ENCODE measurements at regions not wholly inside any gene's neighbourhood (a gene's known extent, or its start where the extent isn't known, plus 50 kb on each side); places are given as distances from the start of the nearest gene placed in this dataset.

DNA sequence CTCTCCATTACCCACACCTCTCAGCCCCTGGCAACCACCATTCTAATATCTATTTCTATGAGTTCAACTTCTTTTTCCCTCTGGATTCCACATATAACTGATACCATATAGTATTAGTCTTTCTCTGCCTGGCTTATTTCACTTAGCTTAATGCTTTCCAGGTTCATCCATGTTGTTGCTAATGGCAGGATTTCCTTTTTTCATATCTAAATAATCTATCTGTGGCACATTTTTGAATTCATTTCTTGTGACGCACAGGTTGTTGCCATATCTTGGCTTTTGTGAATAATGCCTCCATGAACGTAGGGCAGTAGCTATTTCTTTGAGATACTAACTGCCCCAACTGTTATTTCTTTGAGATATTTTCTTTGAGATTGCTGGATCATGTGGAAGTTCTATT, 235.6 kb downstream of the SPRY2 start:
- Histone ChIP-seq H3K27me3 (no peaks in the 10 kb centered on the region), H3K9me3 (no peaks in the 10 kb centered on the region), H3K36me3 (no peaks in the 10 kb centered on the region), H3K27ac (no peak overlapping the region), H3K4me3 (no peak overlapping the region), H3K4me1 (ENCODE audit: insufficient read depth) (no peaks in the 10 kb centered on the region)
- 87 to 91% (median 88%) methylated on average over 2 of the region's 2 CpGs for WGBS, 3 donors
- DNase-seq: no peak
- TF ChIP-seq POLR2A (IDR thresholded peaks at IDR 0.05) (no peak), EP300 (IDR thresholded peaks at IDR 0.05) (no peak)
- TF ChIP-seq, protein P1, sequence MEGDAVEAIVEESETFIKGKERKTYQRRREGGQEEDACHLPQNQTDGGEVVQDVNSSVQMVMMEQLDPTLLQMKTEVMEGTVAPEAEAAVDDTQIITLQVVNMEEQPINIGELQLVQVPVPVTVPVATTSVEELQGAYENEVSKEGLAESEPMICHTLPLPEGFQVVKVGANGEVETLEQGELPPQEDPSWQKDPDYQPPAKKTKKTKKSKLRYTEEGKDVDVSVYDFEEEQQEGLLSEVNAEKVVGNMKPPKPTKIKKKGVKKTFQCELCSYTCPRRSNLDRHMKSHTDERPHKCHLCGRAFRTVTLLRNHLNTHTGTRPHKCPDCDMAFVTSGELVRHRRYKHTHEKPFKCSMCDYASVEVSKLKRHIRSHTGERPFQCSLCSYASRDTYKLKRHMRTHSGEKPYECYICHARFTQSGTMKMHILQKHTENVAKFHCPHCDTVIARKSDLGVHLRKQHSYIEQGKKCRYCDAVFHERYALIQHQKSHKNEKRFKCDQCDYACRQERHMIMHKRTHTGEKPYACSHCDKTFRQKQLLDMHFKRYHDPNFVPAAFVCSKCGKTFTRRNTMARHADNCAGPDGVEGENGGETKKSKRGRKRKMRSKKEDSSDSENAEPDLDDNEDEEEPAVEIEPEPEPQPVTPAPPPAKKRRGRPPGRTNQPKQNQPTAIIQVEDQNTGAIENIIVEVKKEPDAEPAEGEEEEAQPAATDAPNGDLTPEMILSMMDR (IDR thresholded peaks at IDR 0.05): no peak
- intact Hi-C loops (cut with DNase I): no loop called here

DNA sequence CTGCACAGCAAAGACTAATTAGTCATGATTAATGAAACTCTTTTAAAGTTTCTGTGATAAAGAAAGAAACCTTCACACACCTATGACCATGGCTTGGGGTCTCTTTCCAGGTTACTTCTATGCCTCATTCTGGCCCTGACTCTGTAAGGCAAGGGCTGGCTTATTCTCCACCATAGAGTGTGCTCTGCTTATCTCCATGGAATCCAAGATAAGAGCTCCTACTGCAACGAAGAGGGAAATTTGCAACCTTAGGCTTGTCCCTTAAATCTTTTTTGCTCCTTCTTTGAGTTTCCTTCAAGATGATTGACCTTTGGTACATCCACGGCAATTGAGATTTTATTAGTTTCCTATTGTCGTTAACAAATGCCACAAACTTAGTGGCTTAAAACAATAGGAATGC, 239.9 kb downstream of the SPRY2 start:
- no peaks in the 10 kb centered on the region for H3K36me3 ChIP-seq
- no peaks in the 10 kb centered on the region for H3K27me3 ChIP-seq
- H3K9me3 ChIP-seq: no peaks in the 10 kb centered on the region
- no peak overlapping the region for H3K27ac ChIP-seq
- 60 to 71% (median 67%) methylated on average over 3 of the region's 3 CpGs for WGBS, 3 donors
- no peak for DNase-seq
- no peak overlapping the region for H3K4me3 ChIP-seq
- intact Hi-C loops (cut with DNase I): no loop called here
- no peak for TF ChIP-seq EP300 (IDR thresholded peaks at IDR 0.05)
- TF ChIP-seq POLR2A (IDR thresholded peaks at IDR 0.05): no peak
- TF ChIP-seq, protein P1 (IDR thresholded peaks at IDR 0.05): no peak
- no peaks in the 10 kb centered on the region for H3K4me1 ChIP-seq (ENCODE audit: insufficient read depth)

DNA sequence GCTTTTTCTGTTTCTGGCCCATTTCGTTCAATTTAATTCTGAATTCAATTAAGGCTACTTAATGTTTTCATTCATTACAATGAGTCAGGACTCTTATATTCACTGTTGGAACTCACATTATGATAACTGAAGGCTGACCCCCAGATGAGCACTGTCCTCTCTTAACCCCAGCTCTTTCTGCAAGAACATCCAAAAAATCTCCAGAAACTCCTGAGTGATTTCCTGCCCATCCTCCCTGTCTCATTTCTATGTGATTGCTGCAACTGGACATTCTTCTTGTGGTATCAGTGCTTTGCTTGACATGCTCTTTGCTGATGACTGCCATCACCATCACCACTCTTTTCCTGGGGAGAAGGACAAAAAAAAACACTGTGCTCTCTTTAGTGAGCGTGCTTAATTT, 240.3 kb downstream of the SPRY2 start:
- TF ChIP-seq EP300 (IDR thresholded peaks at IDR 0.05): no peak
- no peak for TF ChIP-seq POLR2A (IDR thresholded peaks at IDR 0.05)
- TF ChIP-seq, protein P1 (IDR thresholded peaks at IDR 0.05): no peak
- no peaks in the 10 kb centered on the region for H3K4me1 ChIP-seq (ENCODE audit: insufficient read depth)

DNA sequence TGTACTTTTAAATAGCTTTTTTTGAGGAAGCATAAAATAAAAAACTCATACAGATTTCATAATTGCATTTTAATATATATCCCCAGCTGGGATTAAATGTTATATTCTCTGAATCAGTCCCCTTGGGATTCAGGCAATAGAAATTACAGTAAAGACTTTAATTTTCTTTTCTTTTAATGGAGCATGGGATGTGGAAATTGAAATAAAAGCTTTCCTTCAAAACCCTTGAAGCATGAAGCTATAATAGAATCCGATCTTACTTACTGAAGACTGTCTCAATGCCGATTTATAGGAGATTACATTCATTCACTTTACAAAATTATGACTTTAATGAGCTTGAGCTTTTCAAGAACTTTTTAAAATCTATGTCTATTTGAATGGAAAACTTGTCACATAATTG, 243.4 kb downstream of the SPRY2 start:
- Histone ChIP-seq H3K4me1 (ENCODE audit: insufficient read depth) (no peaks in the 10 kb centered on the region), H3K36me3 (no peaks in the 10 kb centered on the region), H3K27me3 (no peaks in the 10 kb centered on the region), H3K4me3 (no peak overlapping the region), H3K9me3 (no peaks in the 10 kb centered on the region), H3K27ac (no peak overlapping the region)
- TF ChIP-seq EP300 (IDR thresholded peaks at IDR 0.05) (no peak), POLR2A (IDR thresholded peaks at IDR 0.05) (no peak)
- TF ChIP-seq, protein P1 (IDR thresholded peaks at IDR 0.05): no peak
- intact Hi-C loops (cut with DNase I): no loop called here
- DNase-seq: no peak
- WGBS, 3 donors: 94 to 99% (median 96%) methylated on average over 2 of the region's 2 CpGs

More for the DNA sequence above, 240.3 kb downstream of the SPRY2 start:
- Histone ChIP-seq H3K36me3 (no peaks in the 10 kb centered on the region), H3K27me3 (no peaks in the 10 kb centered on the region), H3K27ac (no peak overlapping the region), H3K4me3 (no peak overlapping the region), H3K9me3 (no peaks in the 10 kb centered on the region)
- no peak for DNase-seq
- WGBS, 3 donors: 79 to 81% (median 80%) methylated on average over 2 of the region's 2 CpGs
- intact Hi-C loops (cut with DNase I): no loop called here

DNA sequence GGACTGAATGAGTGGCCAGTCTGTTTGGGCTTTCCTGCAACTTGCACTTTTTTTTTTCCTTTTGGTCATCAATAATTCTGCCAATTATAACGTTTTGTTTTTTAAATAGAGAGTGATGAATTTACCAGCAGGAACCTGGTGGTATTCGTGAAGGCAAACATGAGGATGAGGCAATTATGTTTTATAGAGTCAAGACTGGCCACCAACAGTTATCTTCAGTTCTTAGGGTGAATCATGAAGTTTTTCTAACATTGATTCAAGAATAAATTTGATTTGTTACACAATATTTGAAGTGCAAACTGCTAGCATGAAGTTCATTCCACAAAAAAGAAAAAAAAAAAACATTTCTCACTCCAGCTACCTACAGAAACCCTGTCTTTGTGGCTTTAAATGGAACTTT, 244.5 kb downstream of the SPRY2 start:
- TF ChIP-seq POLR2A (IDR thresholded peaks at IDR 0.05): no peak
- TF ChIP-seq, protein P1 (IDR thresholded peaks at IDR 0.05): no peak
- no peak for TF ChIP-seq EP300 (IDR thresholded peaks at IDR 0.05)
- no peak overlapping the region for H3K4me3 ChIP-seq
- intact Hi-C loops (cut with DNase I): no loop called here
- no peaks in the 10 kb centered on the region for H3K36me3 ChIP-seq
- DNase-seq: no peak
- H3K9me3 ChIP-seq: no peaks in the 10 kb centered on the region
- 60 to 62% (median 62%) methylated on average over 2 of the region's 2 CpGs for WGBS, 3 donors
- no peaks in the 10 kb centered on the region for H3K4me1 ChIP-seq (ENCODE audit: insufficient read depth)
- H3K27ac ChIP-seq: no peak overlapping the region
- no peaks in the 10 kb centered on the region for H3K27me3 ChIP-seq

All from ovary (tissue), 7 donors.